Fibroblast of skin of left biceps (primary cell): ENCODE measurements at regions not wholly inside any gene's neighbourhood (a gene's known extent, or its start where the extent isn't known, plus 50 kb on each side); places are given as distances from the start of the nearest gene placed in this dataset.

ENCODE experiments used
- DNase-seq, 2 experiments: peaks; one replicate each; pipeline ENCODE4 v3.0.0-alpha.2; 2013; ENCODE audit warnings: low read depth in 2 of 2

- DNase-seq = peak; percentile 80
These were observed 95.5 kb upstream of the ZMIZ1 start for GRCh38 chr10:78972947-78973900.

- DNase-seq = peak in 1 of 2 experiments; percentile 44
These were observed 94.7 kb upstream of the ZMIZ1 start for GRCh38 chr10:78973901-78974616.

DNA sequence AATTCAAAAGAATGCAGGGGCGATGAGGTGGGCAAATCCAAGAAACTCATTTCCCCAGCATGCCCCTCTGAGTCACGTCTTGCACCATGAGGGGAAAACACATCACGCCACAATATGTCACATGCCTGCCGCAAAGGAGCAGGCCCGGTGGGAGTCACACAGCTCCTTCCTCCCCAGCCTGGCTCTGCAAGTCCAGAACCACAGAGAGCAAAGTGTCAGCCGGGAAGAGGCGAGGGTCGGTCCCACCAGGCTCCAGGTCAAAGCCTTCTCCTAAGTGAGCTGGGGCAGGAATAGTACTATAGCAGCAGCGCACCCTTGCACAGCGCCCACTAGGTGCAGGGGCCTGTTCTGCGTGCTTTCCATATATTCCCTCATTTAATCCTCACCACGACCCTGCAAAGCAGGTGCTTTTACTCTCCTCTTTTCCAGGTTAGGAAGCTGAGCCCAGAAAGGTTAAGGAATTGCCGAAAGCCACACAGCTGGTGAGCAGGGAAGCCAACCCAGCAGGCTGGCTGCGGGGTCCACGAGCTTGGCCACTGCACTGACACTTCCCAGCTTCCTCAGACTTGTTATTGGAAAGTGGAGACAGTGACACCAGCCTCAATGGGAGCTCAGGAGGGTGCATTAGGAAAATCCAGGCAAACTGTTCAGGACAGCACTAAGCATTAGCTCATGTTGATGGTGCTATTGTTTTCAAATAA, 94.0 kb upstream of the ZMIZ1 start:
- peak; percentile 59 to 64 for DNase-seq

GRCh38 chr10:78975926-78976325, 92.8 kb upstream of the ZMIZ1 start:
- no peak for DNase-seq

GRCh38 chr10:78976825-78977755, 91.7 kb upstream of the ZMIZ1 start:
- DNase-seq = no peak

DNA sequence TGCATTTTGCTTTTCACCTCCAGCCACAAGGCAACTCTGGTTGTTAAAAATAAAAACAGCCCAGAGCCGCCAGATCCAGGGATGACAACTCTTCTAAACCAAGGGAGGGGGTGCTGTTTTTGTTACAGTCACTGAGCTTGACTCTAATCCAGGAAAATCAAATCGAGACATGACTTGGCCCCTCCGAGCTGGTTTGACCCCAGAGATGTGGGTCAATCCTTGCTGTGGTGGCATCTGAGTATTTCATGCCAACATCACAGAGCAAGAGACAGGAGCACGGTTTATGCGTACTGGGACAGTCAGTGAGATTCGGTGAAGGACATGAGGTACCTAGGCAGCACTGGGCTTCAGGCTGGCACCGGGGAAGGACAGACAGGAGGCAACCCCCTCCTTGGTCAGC, 88.8 kb upstream of the ZMIZ1 start:
- DNase-seq = no peak

GRCh38 chr10:78980354-78980753, 88.4 kb upstream of the ZMIZ1 start:
- no peak for DNase-seq

GRCh38 chr10:78980815-78981214, 88.0 kb upstream of the ZMIZ1 start:
- DNase-seq = no peak

- no peak for DNase-seq
These were observed 87.4 kb upstream of the ZMIZ1 start for GRCh38 chr10:78981257-78981969.

- no peak for DNase-seq
These were observed 86.8 kb upstream of the ZMIZ1 start for GRCh38 chr10:78981970-78982281.

DNA sequence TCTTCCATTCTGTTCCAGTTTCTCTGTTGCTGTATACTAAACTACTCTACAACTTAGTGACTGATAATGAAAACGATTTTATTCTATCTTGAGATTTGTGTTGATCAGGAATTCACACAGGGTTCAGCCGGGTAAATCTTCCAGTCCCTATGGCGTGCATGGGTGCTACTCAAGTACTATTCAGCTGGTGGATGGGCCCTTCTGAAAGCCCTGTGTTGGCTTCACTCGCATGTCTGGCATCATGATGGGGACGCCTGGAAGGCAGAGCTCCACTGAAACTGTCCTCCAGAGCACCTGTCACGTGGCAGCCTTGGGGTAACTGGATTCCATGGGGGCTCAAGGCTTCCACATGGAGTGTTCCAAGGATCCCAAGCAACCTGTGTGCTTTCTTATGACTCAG, 86.0 kb upstream of the ZMIZ1 start:
- DNase-seq = no peak

GRCh38 chr10:78983608-78984007, 85.2 kb upstream of the ZMIZ1 start:
- DNase-seq = no peak

GRCh38 chr10:78985973-78986818, 82.6 kb upstream of the ZMIZ1 start:
- peak in 1 of 2 experiments; percentile 17 for DNase-seq

DNA sequence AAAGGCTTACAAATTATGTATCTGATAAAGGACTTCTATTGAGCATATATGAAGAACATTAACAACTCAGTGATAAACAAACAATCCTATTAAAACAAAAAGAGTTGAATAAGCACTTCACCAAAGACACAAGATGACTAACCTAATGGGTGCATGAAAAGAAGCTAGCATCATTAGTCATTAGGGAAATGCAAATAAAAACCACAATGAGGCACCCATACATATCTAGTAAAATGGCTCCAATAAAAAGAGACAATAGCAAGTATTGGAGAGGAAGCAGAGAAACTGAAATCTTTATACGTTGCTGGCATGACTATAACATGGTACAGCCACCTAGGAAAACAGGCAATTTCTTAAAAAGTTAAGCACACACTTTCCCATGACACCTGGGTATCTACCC, 77.6 kb upstream of the ZMIZ1 start:
- no peak for DNase-seq

- DNase-seq = no peak
These were observed 76.4 kb upstream of the ZMIZ1 start for GRCh38 chr10:78992333-78992732.

GRCh38 chr10:78993261-78993945, 75.4 kb upstream of the ZMIZ1 start:
- DNase-seq = no peak

DNA sequence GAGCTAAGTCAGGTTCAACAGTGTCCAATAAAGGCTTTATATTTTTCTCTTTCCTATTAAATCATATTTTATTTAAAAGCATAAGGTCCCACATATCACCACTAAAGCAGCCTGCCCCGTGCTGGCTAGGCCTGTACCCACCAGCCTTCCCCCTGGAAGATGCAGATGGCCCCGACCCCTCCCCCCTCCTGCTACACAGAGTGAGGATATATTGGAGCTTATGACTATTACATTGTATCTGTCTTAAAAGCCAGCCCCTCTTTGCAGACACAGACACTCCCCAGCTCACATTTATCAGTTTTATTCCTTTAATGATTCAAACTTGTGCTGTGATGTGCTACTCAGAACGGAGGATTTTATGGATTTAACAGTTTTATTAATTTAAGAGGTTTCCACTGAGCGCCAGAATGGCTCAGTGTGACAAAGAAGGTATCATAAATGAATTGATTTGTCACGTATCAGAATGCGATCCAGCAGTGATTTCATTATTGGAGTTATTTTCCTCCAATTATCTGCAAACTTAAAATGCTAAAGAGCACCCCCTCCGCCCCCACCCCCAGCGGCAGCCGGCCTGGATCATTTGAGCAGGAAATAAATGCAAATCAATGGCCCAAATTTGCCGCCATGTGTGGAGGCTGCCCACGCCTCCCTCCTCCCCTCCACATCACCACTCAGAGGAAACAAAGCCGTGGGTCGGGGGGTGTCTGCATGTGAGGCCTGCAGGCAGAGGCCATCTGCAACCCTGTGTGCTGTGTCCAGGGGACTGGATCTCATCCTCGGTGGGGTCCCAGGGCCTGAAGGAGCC, 72.6 kb upstream of the ZMIZ1 start:
- DNase-seq = no peak

GRCh38 chr10:78996792-78997129, 72.0 kb upstream of the ZMIZ1 start:
- no peak for DNase-seq
